ENCODE measurements at regions not wholly inside any gene's neighbourhood (a gene's known extent, or its start where the extent isn't known, plus 50 kb on each side); places are given as distances from the start of the nearest gene placed in this dataset.

- Histone ChIP-seq H3K4me3 (replicated peaks in 1 of 3; ENCODE audit: insufficient read depth in 1 of 3, low read depth in 2 of 3, low read length in 3 of 3) (no peak overlapping the region), H3K27me3 (ENCODE audit: control insufficient read depth in 1 of 2, insufficient read depth in 2 of 2, low read length in 2 of 2) (no peaks in the 10 kb centered on the region), H3K79me2 (ENCODE audit: insufficient read depth, low read length) (no peaks in the 10 kb centered on the region), H3K36me3 (replicated peaks in 1 of 2; ENCODE audit: control insufficient read depth in 1 of 2, insufficient read depth in 2 of 2, low read length in 2 of 2) (no peaks in the 10 kb centered on the region), H4K20me1 (ENCODE audit: insufficient read depth, low read length) (no peaks in the 10 kb centered on the region), H3K9me3 (ENCODE audit: low read length) (peaks cover 21% of the 10 kb centered on the region), H3K4me2 (ENCODE audit: low read depth, low read length) (no peak overlapping the region), H2AFZ (ENCODE audit: low read length) (no peak overlapping the region), H3K27ac (ENCODE audit: extremely low read length, insufficient read depth, low read length) (no peak overlapping the region), H3K9ac (ENCODE audit: insufficient read depth, low read depth, low read length) (no peak overlapping the region), H3K4me1 (ENCODE audit: insufficient read depth, low read length) (no peaks in the 10 kb centered on the region)
- ATAC-seq (no peak), DNase-seq (ENCODE audit: low spot score) (no peak), FAIRE-seq (no peak)
- POLR2A ChIA-PET = no interaction called here
- intact Hi-C loops (cut with micrococcal nuclease; ENCODE audit: unreplicated experiment) (no loop called here), in situ Hi-C loops (cut with HindIII; ENCODE audit: extremely low pct_ligation_motif_present, low pct_unique_long_range_greater_than_20kb) (no loop called here)
- no TSS peak for BruUV-seq (replicated peaks)
- WGBS (ENCODE audit: low lambda C conversion rate) = 3% methylated on average over 4 of the region's 4 CpGs
- TF ChIP-seq ZNF569 (CRISPR knock-in tag; IDR thresholded peaks at IDR 0.05; ENCODE audit: borderline replicate concordance) (no peak), PHF8 (CRISPR knock-in tag; IDR thresholded peaks at IDR 0.05) (no peak), GTF2F1 (IDR thresholded peaks at IDR 0.05; ENCODE audit: low read length) (no peak), ZNF512 (CRISPR knock-in tag; IDR thresholded peaks at IDR 0.05) (no peak), HNRNPH1 (optimal IDR thresholded peaks at IDR 0.05; ENCODE audit: low read depth, low read length) (no peak), ZNF275 (CRISPR knock-in tag; IDR thresholded peaks at IDR 0.05; ENCODE audit: borderline replicate concordance) (no peak), RXRA (CRISPR knock-in tag; IDR thresholded peaks at IDR 0.05) (no peak), ZNF768 (CRISPR knock-in tag; IDR thresholded peaks at IDR 0.05) (no peak), ZNF800 (CRISPR knock-in tag; IDR thresholded peaks at IDR 0.05) (no peak), BCL6 (CRISPR knock-in tag; IDR thresholded peaks at IDR 0.05) (no peak), PAX8 (CRISPR knock-in tag; IDR thresholded peaks at IDR 0.05; ENCODE audit: borderline replicate concordance) (no peak), TEAD2 (CRISPR knock-in tag; IDR thresholded peaks at IDR 0.05) (no peak), ARID4A (CRISPR knock-in tag; IDR thresholded peaks at IDR 0.05; ENCODE audit: borderline replicate concordance) (no peak)
- CTCF ChIA-PET (ENCODE audit: low intra/inter-chr PET ratio, low total read pairs) = no interaction called here
These were observed 85.9 kb downstream of the POM121L12 start for GRCh38 chr7:53121374-53121773.

Measured in HepG2 (cell line).